GM04504 (cell line): ENCODE measurements at regions not wholly inside any gene's neighbourhood (a gene's known extent, or its start where the extent isn't known, plus 50 kb on each side); places are given as distances from the start of the nearest gene placed in this dataset.

ENCODE experiments used
- DNase-seq: peaks from one replicate; pipeline ENCODE4 v3.0.0-alpha.2; 2012; ENCODE audit warnings: low read depth

DNA sequence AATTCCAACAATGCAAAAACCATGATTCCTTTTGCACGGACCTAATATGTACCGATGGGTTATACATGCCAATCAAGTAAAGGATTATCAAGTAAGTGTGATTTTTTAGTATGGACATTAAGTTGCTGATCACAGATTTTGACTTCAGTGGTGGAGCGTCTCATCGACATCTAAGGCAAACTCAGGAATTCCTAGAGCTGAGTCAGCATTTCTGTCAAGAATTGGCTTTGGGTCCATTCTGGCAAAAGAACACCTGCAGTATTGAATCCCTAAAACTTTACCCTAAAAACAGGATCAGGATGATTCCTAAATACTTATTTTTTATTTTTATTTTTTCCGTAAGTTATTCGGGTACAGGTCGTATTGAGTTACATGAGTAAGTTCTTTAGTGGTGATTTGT lies 83.6 kb downstream of the HPGD start:
- no peak for DNase-seq

DNA sequence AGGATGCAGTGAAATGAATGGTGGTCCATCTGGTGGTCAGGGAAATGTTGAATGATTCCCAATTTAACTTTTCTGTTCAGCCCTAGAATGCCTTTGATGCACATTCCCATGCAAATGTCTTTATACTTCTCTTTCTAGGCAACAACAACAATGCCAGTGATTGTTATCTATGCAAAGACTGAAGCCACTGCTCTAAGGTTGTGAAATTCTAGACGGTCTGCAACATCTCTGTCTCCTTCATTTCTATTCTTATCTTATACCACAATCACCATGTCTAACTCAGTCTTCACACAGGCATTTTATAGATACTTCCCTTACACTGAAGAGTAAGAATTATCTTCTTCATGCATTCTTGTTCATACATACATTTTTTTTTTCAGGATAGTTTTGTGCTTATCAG lies 84.5 kb downstream of the HPGD start:
- DNase-seq = no peak

DNA sequence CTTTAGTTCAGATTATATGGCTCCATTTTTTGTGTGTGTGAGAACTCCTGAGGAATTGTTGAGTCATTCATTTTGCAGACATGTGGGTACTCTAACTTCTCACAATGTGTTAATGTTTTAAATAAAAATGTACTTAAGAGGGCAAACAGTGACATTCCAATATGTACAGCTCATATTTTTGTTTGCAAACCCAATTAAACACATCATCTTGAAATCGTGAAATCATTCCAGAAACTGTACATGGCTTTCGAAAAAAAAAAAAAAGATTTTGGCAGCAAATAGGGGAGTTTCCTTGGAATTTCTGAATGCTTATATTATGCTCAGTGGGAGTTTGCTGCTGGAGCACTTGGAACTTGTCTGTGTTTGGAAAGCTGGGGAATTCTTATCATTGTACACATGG lies 85.0 kb downstream of the HPGD start:
- DNase-seq = peak; percentile 55

DNA sequence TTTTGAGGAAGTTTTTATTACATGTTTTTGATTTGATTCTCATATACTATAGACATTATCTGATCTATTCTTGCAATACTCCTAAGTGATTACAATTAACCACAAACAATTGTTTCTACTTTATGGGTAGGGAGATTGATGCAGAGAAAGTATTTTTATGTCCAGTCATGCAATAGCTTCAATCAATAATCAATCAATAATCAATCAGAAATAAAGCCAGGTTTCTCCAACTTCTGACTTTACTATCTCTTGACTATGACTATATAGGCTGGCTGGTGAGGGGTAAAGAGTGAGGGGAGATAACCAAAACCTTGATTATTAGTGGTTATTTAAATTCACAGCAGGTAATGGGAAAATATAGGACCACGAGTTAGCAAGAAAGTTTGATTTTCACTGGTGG lies 85.9 kb downstream of the HPGD start:
- DNase-seq = no peak

DNA sequence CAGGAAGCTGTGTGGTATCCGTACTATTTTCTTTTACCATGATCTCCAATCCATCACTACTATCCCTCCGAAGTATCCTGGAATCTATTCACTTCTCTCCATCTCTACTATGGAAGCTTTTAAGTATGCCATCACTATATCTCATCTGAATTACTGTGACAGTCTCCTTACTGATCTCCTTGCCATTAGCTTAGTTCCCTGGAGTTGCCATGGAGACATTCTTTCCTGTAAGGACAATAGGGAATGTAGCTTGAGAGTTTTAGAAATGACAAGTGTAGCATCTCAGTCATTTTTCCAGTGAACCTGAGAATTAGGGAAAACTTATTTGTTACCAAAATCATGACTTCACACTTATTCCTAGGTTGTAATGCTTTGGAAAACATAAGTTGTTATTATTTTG lies 86.3 kb downstream of the HPGD start:
- no peak for DNase-seq

DNA sequence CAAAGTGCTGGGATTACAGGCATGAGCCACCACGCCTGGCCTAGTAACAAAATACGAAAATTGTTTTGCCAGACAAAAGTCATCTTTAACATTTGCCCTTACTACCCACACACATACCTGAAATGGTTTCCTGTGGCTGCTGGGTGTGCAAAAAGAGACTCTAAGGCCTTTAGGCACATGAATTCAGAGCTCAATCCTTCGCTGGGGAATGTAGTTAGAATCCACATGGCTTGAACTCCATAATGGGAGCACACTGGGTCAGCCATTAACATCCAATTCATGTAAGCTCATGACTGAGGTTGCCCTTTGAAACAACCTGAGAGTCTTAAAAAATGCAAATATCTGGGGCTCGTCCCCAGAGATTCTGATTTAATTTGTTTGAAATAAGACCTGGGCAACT lies 87.8 kb downstream of the HPGD start:
- DNase-seq = no peak

DNA sequence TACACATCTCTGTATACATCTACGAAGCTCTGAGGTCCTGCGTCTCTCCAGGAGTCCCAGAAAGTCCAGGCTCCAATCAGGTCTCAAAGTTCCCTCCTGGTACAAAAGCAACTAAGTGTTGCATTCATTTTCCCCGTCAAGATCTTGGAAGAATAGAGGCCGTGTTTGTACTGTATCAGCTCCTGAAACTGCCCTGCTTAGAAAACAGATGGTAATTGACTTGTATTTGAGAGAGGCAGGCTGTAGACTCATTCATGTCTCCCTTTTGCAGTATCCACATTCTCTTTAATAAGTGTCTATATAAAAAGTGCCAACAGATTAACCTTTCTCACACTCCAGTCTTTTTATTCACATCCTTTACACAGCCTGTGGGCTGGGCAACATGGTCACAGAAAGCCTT lies 91.7 kb downstream of the HPGD start:
- DNase-seq = no peak

DNA sequence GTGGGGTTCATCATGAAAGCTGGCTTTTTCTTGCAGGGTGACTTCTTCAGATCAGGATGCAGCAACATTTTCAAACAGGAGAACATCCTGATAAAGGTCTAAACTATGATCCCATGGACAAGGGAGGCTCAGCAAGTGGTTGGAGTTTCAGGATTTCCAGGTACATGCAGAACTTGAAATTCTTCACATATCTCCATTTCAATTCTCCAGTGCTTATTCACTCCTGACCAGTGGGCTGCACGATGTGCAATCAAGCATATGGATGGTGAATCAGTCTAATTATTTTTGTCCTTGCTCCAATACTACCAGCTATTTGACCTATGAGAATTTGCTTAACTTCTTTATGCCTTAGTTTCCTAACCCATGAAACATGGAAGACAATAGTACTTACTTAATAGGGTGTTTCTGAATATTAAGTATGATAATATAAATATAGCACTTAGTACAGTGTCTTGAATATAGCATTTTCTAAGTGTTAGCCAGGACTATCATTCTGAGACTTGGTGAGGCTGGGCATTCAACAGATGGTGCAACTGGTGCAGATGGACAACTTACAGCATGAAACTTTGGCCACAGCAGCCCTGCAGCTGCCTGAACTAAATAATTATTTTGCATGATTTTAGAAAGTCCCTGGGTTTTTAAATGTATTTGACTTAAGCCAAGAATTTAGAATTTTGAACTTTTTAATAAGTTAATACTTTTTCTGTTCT lies 92.4 kb downstream of the HPGD start:
- no peak for DNase-seq

DNA sequence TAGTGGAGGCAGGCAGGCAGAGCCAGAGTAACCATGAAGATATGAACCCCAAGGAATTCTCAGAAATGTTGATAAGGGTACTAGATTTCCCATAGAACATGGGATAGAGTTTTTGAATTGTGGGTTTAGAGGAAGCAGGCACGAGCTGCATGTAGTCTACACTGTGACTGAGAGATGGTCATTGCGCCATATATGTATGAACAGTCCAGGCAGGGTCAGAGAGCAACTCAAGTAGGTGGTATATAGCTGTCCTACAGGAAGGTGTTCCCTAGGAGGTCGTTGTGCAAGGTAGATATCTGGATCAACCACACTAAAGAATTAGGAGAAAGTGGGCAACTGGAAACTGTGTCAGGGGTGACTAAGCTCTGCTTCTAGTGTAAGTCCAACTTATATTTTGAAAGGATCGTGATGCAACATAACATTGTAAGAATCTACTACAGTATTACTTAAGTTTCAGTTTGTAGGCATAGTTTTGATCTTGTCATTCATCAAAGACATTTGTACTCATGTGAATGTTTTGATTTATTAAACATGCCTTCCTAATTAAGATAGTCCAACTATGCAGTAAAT lies 94.6 kb downstream of the HPGD start:
- DNase-seq = no peak

DNA sequence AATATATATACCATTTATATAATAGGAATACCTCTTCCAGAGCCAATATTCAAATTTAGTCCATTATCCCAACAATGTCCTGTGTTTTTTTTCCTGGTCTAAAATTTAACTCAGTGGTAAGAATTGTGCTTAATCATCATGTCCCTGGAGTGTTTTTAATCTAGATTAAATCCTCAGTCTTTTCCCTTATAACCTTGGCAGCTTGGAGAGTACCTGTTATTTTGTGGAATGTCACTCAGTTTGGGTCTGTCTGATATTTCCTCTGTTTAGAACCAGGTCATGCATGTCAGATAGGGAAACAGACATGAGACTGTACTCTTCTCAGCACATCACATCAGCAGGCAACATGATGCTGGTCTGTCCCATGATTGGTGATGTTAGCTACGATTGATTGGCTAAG lies 96.6 kb downstream of the HPGD start:
- no peak for DNase-seq

DNA sequence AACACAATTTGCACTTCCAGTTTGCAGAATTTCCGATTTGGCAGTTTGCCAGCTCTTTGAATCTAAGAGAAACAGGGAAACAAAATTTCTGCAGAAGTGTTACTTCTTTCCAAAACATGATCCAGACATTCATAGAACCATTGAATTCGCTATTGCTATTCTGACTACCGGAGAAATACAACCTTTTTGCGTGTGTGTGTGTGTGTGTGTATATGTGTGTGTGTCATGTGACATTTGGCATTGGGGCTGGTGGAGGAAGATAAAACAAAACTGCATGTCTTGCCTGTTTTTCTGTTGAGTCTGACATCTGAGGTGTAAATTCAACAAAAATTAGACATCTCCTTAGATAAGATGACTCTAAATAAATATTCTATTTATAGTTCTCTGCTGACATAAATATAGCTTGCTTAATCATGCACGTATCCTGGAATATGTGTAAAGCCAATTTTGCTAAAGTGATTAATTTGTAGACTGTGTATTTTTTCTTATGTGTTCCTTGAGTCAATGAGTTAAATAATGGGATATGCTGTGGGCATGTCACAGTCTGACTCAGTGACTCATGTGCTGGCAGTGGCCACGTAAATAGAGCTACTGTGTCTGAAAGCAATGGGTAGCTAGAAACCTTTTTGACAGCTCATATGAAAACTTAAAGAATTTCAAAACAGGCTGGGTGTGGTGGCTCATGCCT lies 98.9 kb downstream of the HPGD start:
- peak; percentile 10 for DNase-seq

DNA sequence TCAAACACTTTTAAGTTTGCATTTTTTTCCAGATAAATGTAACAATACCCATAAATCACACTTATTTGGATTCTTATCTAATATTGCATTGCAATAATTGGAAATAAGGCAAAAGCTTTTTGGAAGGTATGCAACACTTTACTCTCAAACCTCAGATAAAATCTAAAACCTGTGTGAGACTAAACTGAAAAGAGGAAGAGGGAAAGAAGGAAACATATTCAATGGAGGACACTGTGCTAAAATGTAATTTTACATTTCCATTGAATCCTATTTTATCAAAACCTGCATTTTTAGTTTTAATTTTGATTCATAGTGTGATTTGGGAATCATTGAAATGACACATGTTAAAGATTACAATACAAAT lies 99.4 kb downstream of the HPGD start:
- DNase-seq = no peak

DNA sequence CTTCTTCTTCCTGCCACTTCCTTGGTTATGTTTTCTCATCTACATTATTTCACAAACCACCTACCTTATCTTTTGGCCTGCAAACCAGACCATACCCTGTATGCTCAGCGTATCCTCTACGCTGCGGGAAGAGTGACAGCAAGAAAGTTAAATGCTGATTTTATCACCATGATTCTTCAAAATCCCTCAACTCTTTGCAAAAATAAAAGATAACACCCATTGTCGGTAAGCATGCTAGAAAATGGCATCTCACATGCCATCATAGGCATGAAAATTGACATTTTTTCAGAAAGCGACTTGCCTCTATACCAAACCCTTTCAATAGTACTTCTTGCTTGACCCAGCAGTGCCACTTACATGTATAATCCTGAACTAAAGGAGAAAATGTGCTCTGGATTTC lies 102.0 kb downstream of the HPGD start:
- DNase-seq = no peak

DNA sequence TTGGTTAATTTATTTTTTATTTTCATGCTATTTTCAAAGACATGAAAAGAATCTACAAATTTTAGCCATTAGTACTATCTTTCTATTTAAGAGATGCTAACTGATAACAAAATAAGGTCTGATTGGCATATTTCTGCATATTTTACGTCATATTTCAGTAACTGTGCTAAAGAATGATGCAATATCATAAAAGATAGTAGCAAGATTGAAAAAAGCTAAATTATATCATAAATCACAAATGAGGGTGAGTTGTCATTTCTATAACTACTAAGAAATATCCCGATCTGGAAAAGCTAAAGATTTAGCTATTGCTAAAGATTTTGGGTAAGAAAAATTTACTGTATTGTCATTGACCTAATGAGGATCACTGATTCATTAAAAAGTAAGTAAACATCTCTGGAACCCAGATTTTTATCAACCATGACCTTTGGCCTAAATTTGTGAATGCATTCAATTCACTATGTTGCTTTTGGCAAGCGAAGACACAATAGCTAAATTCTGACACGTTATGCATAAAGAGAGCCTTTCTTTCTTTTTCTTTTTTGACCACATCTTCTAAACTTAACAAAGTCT lies 103.6 kb downstream of the HPGD start:
- DNase-seq = no peak

DNA sequence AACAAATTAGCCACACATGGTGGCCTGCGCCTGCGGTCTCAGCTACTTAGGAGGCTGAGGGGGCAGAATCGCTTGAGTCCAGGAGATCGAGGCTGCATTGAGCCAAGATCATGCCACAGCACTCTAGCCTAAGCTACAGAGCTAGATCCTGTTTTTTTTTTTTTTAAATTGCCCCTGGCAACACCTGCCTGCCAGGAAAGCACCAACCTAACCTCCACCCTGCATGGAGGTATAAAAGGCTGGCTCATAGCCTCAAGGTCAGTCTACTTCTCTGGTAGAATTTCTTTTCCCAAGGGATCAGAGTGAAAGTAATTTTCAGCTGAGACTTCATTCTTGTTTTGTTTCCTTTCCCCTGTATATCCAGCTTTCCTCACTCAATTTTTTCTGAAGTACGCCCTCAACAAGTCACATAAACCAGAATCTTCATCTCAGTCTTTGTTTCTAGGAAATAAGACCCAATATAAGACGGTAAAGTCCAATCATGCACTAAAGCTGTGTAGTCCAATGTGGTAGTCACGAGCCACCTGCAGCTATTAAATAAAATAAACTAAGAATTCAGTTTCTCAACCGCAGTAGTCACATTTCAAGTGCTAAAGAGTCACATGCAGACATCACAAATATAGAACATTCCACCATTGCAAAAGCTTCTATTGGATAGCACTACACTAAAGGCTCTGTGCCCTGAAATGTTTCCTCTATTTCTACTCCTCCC lies 113.3 kb downstream of the HPGD start:
- DNase-seq = no peak

DNA sequence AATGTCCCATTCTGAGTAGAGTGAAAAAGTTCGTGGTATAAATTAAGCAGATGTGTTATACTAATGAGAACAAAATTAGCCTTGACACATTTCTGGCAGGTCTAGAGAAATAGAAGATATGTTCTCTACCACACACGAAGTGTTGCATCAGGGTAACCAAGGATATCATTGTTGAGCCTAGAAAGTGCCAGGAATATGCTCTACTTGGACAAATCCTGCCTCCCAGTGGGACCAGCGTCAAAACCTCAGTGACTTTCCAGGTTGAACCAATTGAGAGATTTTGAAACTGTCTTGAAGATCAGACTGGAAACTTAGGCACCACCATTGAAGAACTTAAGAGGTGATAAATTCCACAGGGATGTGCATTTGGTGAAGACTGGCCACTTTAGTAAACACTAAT lies 115.9 kb downstream of the HPGD start:
- DNase-seq = no peak

DNA sequence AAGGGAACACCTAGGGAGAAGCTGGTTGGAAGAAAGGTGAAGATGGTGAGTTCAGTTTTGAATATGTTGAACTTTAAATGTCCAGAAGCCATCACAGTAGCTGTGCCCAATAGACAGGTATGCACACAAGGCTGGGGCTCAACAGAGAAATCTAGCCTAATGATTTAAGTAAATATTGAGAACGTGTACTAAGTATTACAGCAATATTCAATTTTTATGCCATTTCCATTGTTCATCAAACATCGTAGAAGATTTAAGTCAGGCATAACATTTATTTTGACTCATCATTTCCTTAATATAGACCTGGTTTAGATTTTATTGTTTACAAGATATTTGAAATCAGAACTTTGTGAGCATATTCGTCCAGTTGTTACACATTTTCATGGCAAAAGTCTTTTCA lies 116.4 kb downstream of the HPGD start:
- DNase-seq = no peak

DNA sequence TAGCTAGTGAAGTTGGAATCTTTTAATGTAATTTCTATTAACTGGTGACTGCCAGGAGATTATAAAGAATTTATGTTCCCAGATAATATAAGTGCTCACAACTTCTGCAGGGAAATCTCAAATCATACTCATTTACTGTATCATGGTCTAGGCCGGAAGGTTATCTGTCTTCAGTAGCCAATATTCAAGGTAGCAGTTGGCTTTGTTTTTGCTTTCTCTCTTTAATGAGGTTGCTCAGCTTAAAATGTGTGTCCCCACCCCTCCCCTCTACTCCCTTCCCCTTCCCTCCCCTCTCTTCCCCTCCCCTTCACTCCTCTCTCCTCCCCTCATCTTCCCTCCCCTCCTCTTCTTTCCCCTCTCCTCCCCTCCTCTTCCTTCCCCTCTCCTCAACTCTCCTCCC lies 117.6 kb downstream of the HPGD start:
- DNase-seq = no peak

DNA sequence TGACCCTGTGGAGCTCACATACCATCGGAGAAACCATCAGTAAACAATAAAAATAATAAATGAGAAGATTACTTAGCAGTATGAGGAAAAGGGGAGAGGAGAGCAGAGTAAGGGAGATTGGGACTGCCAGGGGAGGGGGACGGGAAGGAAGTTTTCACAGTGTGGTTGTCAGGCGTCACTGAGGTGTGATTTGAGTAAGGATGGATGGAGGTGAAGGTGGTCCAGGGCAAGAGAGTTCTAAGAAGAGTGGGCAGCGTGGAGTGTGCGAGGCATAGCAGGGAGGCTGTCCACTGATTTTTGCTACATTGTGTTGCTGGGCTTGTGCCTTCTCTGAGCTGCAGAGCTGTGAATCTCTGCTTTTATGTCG lies 119.1 kb downstream of the HPGD start:
- no peak for DNase-seq

DNA sequence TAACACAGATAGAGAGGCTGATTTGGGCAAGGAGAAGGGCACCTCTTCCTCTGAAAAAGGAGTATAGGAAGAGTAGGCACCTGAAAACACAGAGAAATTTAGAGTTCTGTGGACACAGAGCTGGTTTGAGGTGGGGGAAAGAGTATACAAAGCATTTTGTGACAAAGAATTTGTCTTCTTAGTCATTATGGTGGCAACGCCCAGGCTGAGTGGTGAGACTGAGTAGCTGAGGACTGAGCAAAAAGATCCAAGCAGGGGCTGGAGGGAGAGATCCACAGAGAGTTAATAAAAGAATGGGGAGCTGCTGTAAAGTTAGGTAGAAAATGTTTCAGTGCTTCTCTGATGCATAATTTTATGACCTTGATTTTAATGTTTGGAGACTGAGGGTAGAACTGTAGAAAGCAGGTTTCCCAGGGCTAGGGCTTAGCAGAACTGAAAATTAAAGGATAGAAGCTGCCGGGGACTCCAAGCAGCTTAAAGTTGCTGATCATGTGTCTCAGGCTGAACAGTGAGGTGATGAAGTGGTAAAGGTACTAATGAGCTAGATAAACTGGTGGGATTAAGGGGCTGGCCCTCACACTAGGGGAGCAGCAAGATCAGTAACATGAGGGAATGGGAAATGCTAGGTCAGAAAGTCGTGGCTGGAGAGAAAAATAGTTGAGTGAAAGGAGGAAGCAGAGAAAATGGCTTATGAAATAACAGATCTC lies 118.9 kb downstream of the CEP44 start:
- DNase-seq = no peak

DNA sequence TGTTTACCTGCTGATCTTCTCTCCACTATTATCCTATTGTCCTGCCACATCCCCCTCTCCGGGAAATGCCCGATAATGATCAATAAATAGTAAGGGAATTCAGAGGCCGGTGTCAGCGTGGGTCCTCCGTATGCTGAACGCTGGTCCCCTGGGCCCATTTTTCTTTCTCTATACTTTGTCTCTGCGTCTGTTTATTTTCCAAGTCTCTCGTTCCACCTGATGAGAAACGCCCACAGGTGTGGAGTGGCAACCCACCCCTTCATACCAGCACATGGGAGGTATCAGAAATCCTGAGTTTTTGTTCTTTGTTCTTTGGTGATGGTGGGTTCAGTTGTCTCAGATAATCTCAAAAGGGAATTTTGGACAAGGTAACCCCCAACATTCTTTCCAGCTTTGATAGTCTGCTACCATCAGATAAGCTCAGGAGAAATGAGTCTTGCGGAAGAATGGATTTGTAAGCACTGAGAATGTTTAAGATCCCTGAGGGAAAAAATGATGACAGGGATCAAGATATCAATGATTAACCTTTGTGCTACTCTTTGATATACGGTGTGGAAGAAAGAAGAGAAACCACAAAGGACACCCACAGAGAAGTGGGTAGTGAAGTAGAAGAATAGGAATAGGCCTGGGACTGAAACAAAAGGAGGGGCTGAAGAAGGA lies 117.9 kb downstream of the CEP44 start:
- no peak for DNase-seq
